IMR-90 (cell line): ENCODE measurements at regions not wholly inside any gene's neighbourhood (a gene's known extent, or its start where the extent isn't known, plus 50 kb on each side); places are given as distances from the start of the nearest gene placed in this dataset.

Source experiments
- ATAC-seq: fragments of 200-7000 bp; cut with Tn5 transposase; 2 replicates; pipeline ENCODE4 v1.9.1; 2020; ENCODE audit warnings: low read depth, mild to moderate bottlenecking, moderate library complexity
- BruUV-seq: library from RNA; stranded (reverse); fragments of 400-500 nt; replicated peaks from 2 replicates; lab custom pipeline; 2021; lab: Mats Ljungman, UMichigan
- CTCF ChIA-PET: fragments of 300-600 bp; formaldehyde crosslinking; extraction: SDS; loops from one replicate; lab custom pipeline; 2021; ENCODE audit warnings: antibody characterized with exemption; lab: Yijun Ruan, JAX
- POLR2A ChIA-PET: fragments of 300-600 bp; sonication (Branson Sonifier 250); formaldehyde crosslinking; loops from one replicate; lab custom pipeline; 2022; ENCODE audit warnings: antibody characterized with exemption; ENCODE audit not compliant: unreplicated experiment; lab: Charles Lee
- DNase-seq: peaks from one replicate; pipeline ENCODE4 v3.0.0; 2013
- H2AFZ ChIP-seq: replicated peaks from 2 replicates; pipeline ENCODE3; 2013; ENCODE audit warnings: low read length, mild to moderate bottlenecking; ENCODE audit not compliant: poor library complexity
- H2AK5ac ChIP-seq: 2 replicates; pipeline ENCODE4 v1.6.1; 2013; ENCODE audit warnings: low read depth, low read length, inconsistent platforms
- H2AK9ac ChIP-seq: replicated peaks from 2 replicates; pipeline ENCODE3; 2013; ENCODE audit warnings: mild to moderate bottlenecking, low read depth, low read length, moderate library complexity; ENCODE audit not compliant: poor library complexity
- H2BK120ac ChIP-seq: 2 replicates; pipeline ENCODE4 v1.6.1; 2013; ENCODE audit warnings: low read depth, low read length, inconsistent platforms
- H2BK15ac ChIP-seq: 3 replicates; pipeline ENCODE4 v1.6.1; 2013; ENCODE audit warnings: low read depth, low read length, inconsistent platforms
- H2BK20ac ChIP-seq: 2 replicates; pipeline ENCODE4 v1.6.1; 2013; ENCODE audit warnings: low read depth, mild to moderate bottlenecking, inconsistent platforms, low read length, moderate library complexity
- H2BK5ac ChIP-seq: 2 replicates; pipeline ENCODE4 v1.6.1; 2013; ENCODE audit warnings: mild to moderate bottlenecking, low read depth, low read length, inconsistent platforms; ENCODE audit not compliant: poor library complexity, severe bottlenecking
- H3K14ac ChIP-seq: replicated peaks from 2 replicates; pipeline ENCODE4 v1.6.1; 2013; ENCODE audit warnings: low read depth, low read length, inconsistent platforms
- H3K18ac ChIP-seq: 2 replicates; pipeline ENCODE4 v1.6.1; 2013; ENCODE audit warnings: low read depth, low read length, control low read depth
- H3K23ac ChIP-seq: 2 replicates; pipeline ENCODE4 v1.6.1; 2013; ENCODE audit warnings: low read depth, low read length, inconsistent platforms
- H3K27ac ChIP-seq: 2 replicates; pipeline ENCODE4 v1.5.1; 2013; ENCODE audit warnings: mild to moderate bottlenecking, control low read depth, low read length; ENCODE audit not compliant: insufficient read depth
- H3K27me3 ChIP-seq: 2 replicates; pipeline ENCODE4 v1.6.1; 2013; ENCODE audit warnings: low read length; ENCODE audit not compliant: control insufficient read depth, insufficient read depth
- H3K36me3 ChIP-seq: 2 replicates; pipeline ENCODE4 v1.6.1; 2013; ENCODE audit warnings: low read length, mixed read lengths; ENCODE audit not compliant: control insufficient read depth, insufficient read depth
- H3K4ac ChIP-seq: 2 replicates; pipeline ENCODE4 v1.6.1; 2013; ENCODE audit warnings: low read depth, low read length, inconsistent platforms
- H3K4me1 ChIP-seq: 2 replicates; pipeline ENCODE4 v1.6.1; 2013; ENCODE audit warnings: low read length, mixed read lengths; ENCODE audit not compliant: control insufficient read depth, insufficient read depth
- H3K4me2 ChIP-seq: 2 replicates; pipeline ENCODE4 v1.6.1; 2013; ENCODE audit warnings: low read depth, mild to moderate bottlenecking, control low read depth, low read length, moderate library complexity
- H3K4me3 ChIP-seq: 2 replicates; pipeline ENCODE4 v1.5.1; 2013; ENCODE audit warnings: low read depth, mild to moderate bottlenecking, control low read depth, low read length, moderate library complexity; ENCODE audit not compliant: insufficient read depth
- H3K56ac ChIP-seq: 2 replicates; pipeline ENCODE4 v1.6.1; 2013; ENCODE audit warnings: low read length, inconsistent platforms; ENCODE audit not compliant: insufficient read depth; ENCODE audit errors: extremely low read depth
- H3K79me1 ChIP-seq, 2 experiments: 2 replicates each; pipeline ENCODE4 v1.6.1; 2013; ENCODE audit warnings: low read length in 2 of 2, inconsistent platforms in 1 of 2, low read depth in 1 of 2
- H3K9ac ChIP-seq: 2 replicates; pipeline ENCODE4 v1.6.1; 2013; ENCODE audit warnings: low read depth, low read length, control low read depth
- H3K9me1 ChIP-seq: 2 replicates; pipeline ENCODE4 v1.6.1; 2013; ENCODE audit warnings: low read length, inconsistent platforms; ENCODE audit not compliant: insufficient read depth
- H3K9me3 ChIP-seq: 2 replicates; pipeline ENCODE4 v1.6.1; 2013; ENCODE audit warnings: low read length; ENCODE audit not compliant: control insufficient read depth, insufficient read depth
- H4K20me1 ChIP-seq: 2 replicates; pipeline ENCODE4 v1.6.1; 2013; ENCODE audit warnings: low read length, inconsistent platforms; ENCODE audit not compliant: insufficient read depth
- H4K5ac ChIP-seq: 2 replicates; pipeline ENCODE4 v1.6.1; 2013; ENCODE audit warnings: mild to moderate bottlenecking, low read depth, low read length, control low read depth
- H4K8ac ChIP-seq, 2 experiments: 2 replicates each; pipeline ENCODE4 v1.6.1; 2013; ENCODE audit warnings: low read depth in 2 of 2, low read length in 2 of 2, control low read depth in 1 of 2, inconsistent platforms in 1 of 2
- H4K91ac ChIP-seq: 2 replicates; pipeline ENCODE4 v1.6.1; 2013; ENCODE audit warnings: low read depth, low read length, inconsistent platforms; ENCODE audit not compliant: insufficient read depth
- BHLHE40 ChIP-seq: fragments of 150-350 bp; IDR thresholded peaks from 2 replicates; pipeline ENCODE4 v1.6.1; 2016; ENCODE audit warnings: mild to moderate bottlenecking, low read depth, low read length
- CEBPB ChIP-seq: IDR thresholded peaks from 2 replicates; pipeline ENCODE4 v1.6.1; 2012; ENCODE audit warnings: low read depth, low read length, improper control_type of control experiment
- CHD1 ChIP-seq: IDR thresholded peaks from 2 replicates; pipeline ENCODE4 v1.6.1; 2012; ENCODE audit warnings: low read depth, low read length, improper control_type of control experiment
- CTCF ChIP-seq: conservative IDR thresholded peaks from 2 replicates; pipeline ENCODE4 v1.5.1; 2012; ENCODE audit warnings: mild to moderate bottlenecking, low read depth, low read length, improper control_type of control experiment
- ELK1 ChIP-seq: fragments of 150-350 bp; IDR thresholded peaks from 2 replicates; pipeline ENCODE4 v1.6.1; 2016; ENCODE audit warnings: low read depth, mild to moderate bottlenecking, low read length, moderate library complexity, borderline replicate concordance
- FOS ChIP-seq: fragments of 150-350 bp; IDR thresholded peaks from 2 replicates; pipeline ENCODE4 v1.6.1; 2016; ENCODE audit warnings: low read depth, low read length
- MAFK ChIP-seq: IDR thresholded peaks from 2 replicates; pipeline ENCODE4 v1.6.1; 2012; ENCODE audit warnings: low read depth, low read length, improper control_type of control experiment
- MAZ ChIP-seq: IDR thresholded peaks from 2 replicates; pipeline ENCODE4 v1.6.1; 2012; ENCODE audit warnings: low read depth, mild to moderate bottlenecking, low read length, improper control_type of control experiment, moderate library complexity, borderline replicate concordance
- MXI1 ChIP-seq: IDR thresholded peaks from 2 replicates; pipeline ENCODE4 v1.6.1; 2012; ENCODE audit warnings: low read depth, mild to moderate bottlenecking, low read length, moderate library complexity, borderline replicate concordance
- NFE2L2 ChIP-seq: fragments of 150-350 bp; IDR thresholded peaks from 2 replicates; pipeline ENCODE4 v1.6.1; 2016; ENCODE audit warnings: low read depth, mild to moderate bottlenecking, low read length
- POLR2A ChIP-seq: IDR thresholded peaks from 2 replicates; pipeline ENCODE4 v1.6.1; 2012; ENCODE audit warnings: mild to moderate bottlenecking, low read depth, low read length
- RAD21 ChIP-seq: IDR thresholded peaks from 2 replicates; pipeline ENCODE4 v1.6.1; 2012; ENCODE audit warnings: low read length, improper control_type of control experiment
- RCOR1 ChIP-seq: IDR thresholded peaks from 2 replicates; pipeline ENCODE4 v1.6.1; 2012; ENCODE audit warnings: mild to moderate bottlenecking, low read length, improper control_type of control experiment; ENCODE audit not compliant: insufficient replicate concordance
- RFX5 ChIP-seq: IDR thresholded peaks from 2 replicates; pipeline ENCODE4 v1.8.0; 2012; ENCODE audit warnings: low read depth, mild to moderate bottlenecking, low read length, moderate library complexity
- SMC3 ChIP-seq: fragments of 150-350 bp; IDR thresholded peaks from 2 replicates; pipeline ENCODE4 v1.6.1; 2016; ENCODE audit warnings: low read depth, mild to moderate bottlenecking, antibody characterized with exemption, low read length, moderate library complexity
- WGBS, 2 experiments: methylation state at CpG; one replicate each; pipeline versions ENCODE4 v1.1.5 to v1.1.7; 2013; ENCODE audit warnings: missing lambda C conversion rate in 2 of 2; ENCODE audit not compliant: insufficient read length in 1 of 2; ENCODE audit errors: extremely low coverage in 2 of 2; 5-methylcytosine and 5-hydroxymethylcytosine counted together
- dilution Hi-C: fragments of 300-500 bp; cut with HindIII; formaldehyde crosslinking; loops from one replicate; pipeline ENCODE4 v1.14.3; 2018; ENCODE audit warnings: low sequenced_read_pairs; ENCODE audit not compliant: unreplicated experiment
- in situ Hi-C: fragments of 300-500 bp; cut with MboI; formaldehyde crosslinking; loops from 3 replicates; pipeline ENCODE4 v1.14.3; 2019; ENCODE audit warnings: low sequenced_read_pairs, inconsistent platforms, mixed read lengths
- intact Hi-C: fragments of 100-400 bp; cut with micrococcal nuclease; formaldehyde crosslinking; loops from 2 replicates; pipeline ENCODE4 v1.10.0; 2022
- TF ChIP-seq, protein P1 (sequence below): fragments of 150-350 bp; IDR thresholded peaks from 2 replicates; pipeline ENCODE4 v1.6.1; 2017; ENCODE audit warnings: mild to moderate bottlenecking, antibody characterized with exemption, low read length, low read depth

- H3K4me1 ChIP-seq: peaks cover 1% of the 10 kb centered on the region; the same call in 1 of the 2 replicates
- ATAC-seq: no peak
- H2BK20ac ChIP-seq: no peak overlapping the region
- WGBS, 2 experiments: no CpG with 5 or more reads among the region's 2 CpGs
- no TSS peak for BruUV-seq
- H3K4me3 ChIP-seq: no peak overlapping the region
- H3K23ac ChIP-seq: no peak overlapping the region
- H2BK120ac ChIP-seq: no peak overlapping the region
- peaks cover 0 to 10% of the 10 kb centered on the region in 2 experiments; a peak in 2 of 4 replicates for H3K79me1 ChIP-seq
- no peak overlapping the region for H2AFZ ChIP-seq
- ChIA-PET POLR2A (no interaction called here), CTCF (interaction anchor here (0.8 kb wide), 1 partner anchor 8 kb away, joined by 4 read pairs; no protein-coding TSS in a partner anchor)
- H4K8ac ChIP-seq: no peak overlapping the region
- H3K56ac ChIP-seq: no peak overlapping the region
- no peak overlapping the region for H3K14ac ChIP-seq
- H4K5ac ChIP-seq: no peak overlapping the region
- no peak overlapping the region for H2AK5ac ChIP-seq
- dilution Hi-C loops: no loop called here
- no peak overlapping the region for H3K9ac ChIP-seq
- H2BK15ac ChIP-seq: no peak overlapping the region
- intact Hi-C loops: no loop called here
- no peak for DNase-seq
- H3K18ac ChIP-seq: no peak overlapping the region
- no peaks in the 10 kb centered on the region for H4K20me1 ChIP-seq
- H3K9me1 ChIP-seq: no peaks in the 10 kb centered on the region
- H3K9me3 ChIP-seq: peaks cover 15% of the 10 kb centered on the region
- TF ChIP-seq, protein P1, sequence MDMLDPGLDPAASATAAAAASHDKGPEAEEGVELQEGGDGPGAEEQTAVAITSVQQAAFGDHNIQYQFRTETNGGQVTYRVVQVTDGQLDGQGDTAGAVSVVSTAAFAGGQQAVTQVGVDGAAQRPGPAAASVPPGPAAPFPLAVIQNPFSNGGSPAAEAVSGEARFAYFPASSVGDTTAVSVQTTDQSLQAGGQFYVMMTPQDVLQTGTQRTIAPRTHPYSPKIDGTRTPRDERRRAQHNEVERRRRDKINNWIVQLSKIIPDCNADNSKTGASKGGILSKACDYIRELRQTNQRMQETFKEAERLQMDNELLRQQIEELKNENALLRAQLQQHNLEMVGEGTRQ: no peak
- no peak for TF ChIP-seq MXI1
- no peak for TF ChIP-seq RFX5
- TF ChIP-seq BHLHE40: no peak
- no peak for TF ChIP-seq MAZ
- TF ChIP-seq CEBPB: no peak
- no peak for TF ChIP-seq ELK1
- TF ChIP-seq CTCF: no peak
- no peak for TF ChIP-seq CHD1
- TF ChIP-seq POLR2A: no peak
- no peak for TF ChIP-seq RAD21
- TF ChIP-seq SMC3: no peak
- no peak for TF ChIP-seq FOS
- TF ChIP-seq NFE2L2: no peak
- no peak for TF ChIP-seq RCOR1
- no peak for TF ChIP-seq MAFK
- H3K4me2 ChIP-seq: no peak overlapping the region
- in situ Hi-C loops: no loop called here
- no peak overlapping the region for H2AK9ac ChIP-seq
- no peak overlapping the region for H2BK5ac ChIP-seq
- no peak overlapping the region for H3K27ac ChIP-seq
- H3K36me3 ChIP-seq: no peaks in the 10 kb centered on the region
- H3K4ac ChIP-seq: no peak overlapping the region
- no peak overlapping the region for H4K91ac ChIP-seq
- H3K27me3 ChIP-seq: no peaks in the 10 kb centered on the region
These were observed 261.8 kb downstream of the ZEB2 start for GRCh38 chr2:144258154-144258553.
